ENCODE measurements at regions not wholly inside any gene's neighbourhood (a gene's known extent, or its start where the extent isn't known, plus 50 kb on each side); places are given as distances from the start of the nearest gene placed in this dataset.
"Not testable (repeated sequence)": the region's sequence is repeated elsewhere in the genome, so short reads cannot be mapped to it uniquely, and the experiment has no call there.

- DNase-seq (ENCODE audit: extremely low read depth in 1 of 2, low read depth in 1 of 2) = no peak
Measured at GRCh38 chr14:52202151-52202550, 65.3 kb upstream of the PTGDR start.

DNA sequence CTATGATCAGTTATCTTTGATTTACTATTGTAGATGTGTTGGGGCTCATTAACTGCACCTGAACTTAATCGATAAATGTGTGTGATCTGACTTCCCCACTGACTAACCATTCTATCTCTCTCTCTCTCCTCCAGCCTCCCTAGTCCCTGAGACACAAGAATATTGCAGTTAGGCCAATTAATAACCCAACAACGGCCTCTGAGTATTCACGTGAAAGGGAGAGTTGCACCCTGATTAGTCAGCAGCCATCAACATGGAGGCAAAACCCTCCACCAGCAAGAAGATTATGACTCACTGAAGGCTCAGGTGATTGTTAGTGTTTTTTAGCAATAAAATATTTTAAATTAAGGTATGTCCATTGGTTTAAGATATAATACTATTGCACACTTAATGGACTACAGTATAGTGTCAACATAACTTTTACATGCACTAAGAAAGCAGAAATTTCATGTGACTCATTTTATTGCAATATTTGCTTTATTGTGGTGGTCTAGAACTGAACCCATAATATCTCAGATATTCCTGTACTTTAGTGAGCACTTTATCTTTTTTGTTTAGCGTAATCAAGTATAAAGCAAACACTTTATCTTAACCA lies 77.1 kb upstream of the PTGDR start:
- DNase-seq (ENCODE audit: extremely low read depth in 1 of 2, low read depth in 1 of 2) = no peak

GRCh38 chr14:52189325-52189724 lies 78.2 kb upstream of the PTGDR start:
- DNase-seq (ENCODE audit: extremely low read depth in 1 of 2, low read depth in 1 of 2) = no peak

DNA sequence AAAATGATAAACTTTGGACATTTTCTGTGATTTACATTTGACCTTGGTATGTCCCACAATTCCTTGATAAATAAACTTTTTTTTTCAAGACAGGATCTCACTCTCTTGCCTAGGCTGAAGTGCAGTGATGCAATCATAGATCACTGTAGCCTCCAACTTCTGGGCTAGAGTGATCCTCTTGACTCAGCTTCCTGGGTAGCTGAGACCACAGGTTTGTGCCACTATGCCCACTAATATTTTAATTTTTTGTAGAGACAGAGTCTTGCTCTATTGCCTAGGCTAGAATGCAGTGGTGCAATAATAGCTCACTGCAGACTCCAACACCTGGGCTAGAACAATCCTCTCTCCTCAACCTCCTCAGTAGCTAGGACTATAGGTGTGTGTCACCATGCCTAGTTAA lies 79.1 kb upstream of the PTGDR start:
- DNase-seq (ENCODE audit: extremely low read depth in 1 of 2, low read depth in 1 of 2) = no peak

DNA sequence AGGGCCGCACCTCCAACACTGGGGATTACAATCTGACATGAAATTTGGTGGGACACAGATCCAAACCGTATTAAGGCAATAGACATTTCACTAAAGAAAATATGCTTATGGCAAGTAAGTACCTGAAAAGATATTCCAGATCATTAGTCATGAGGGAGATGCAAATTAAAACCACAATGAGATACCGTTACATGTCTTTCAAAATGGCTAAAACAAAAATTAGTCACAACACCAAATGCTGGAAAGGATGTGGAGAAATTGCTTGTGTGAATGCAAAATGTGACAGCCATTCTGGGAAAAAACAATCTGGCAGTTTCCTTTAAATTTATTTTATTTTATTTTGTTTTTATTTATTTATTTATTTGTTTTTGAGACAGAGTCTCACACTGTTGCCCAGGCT lies 82.3 kb upstream of the PTGDR start:
- DNase-seq (ENCODE audit: extremely low read depth in 1 of 2, low read depth in 1 of 2) = no peak

- no peak for DNase-seq (ENCODE audit: extremely low read depth in 1 of 2, low read depth in 1 of 2)
Measured at GRCh38 chr14:52182853-52183252, 84.6 kb upstream of the PTGDR start.

DNA sequence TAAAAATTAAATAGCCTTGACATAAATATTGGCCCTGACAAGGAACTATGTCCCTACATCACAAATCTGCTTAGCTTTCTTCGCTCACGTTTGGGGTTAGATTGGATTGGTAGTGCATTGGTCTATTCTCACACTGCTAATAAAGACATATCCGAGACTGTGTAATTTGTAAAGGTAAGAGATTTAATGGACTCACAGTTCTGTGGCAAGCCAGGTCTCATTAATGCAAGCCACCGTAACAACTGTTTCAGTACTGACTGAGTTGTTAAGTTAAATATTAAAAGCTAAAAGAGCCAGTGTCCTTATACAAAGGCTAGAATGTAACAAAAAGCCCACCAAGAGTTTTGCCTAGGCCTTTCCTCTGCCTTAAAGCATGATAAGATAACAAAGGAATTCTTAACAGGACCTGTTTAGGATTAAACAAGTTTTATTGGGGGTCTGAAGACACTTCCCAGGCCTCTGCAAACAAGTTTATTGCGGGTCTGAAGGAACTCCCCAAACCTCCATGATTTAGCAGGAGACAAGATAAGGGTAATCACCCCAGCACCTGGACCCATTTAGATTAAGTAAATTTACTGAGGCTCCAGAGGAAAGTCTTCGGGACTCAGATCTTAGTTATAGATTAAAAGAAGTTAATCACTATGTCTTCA lies 88.2 kb upstream of the PTGDR start:
- no peak for DNase-seq (ENCODE audit: extremely low read depth in 1 of 2, low read depth in 1 of 2)

- peak; percentile 1 to 7 for DNase-seq (ENCODE audit: extremely low read depth in 1 of 2, low read depth in 1 of 2)
Measured at GRCh38 chr14:52175982-52176502, 91.5 kb upstream of the PTGDR start.

GRCh38 chr14:52171932-52172331 lies 95.6 kb upstream of the PTGDR start:
- not testable (repeated sequence) for DNase-seq (ENCODE audit: extremely low read depth in 1 of 2, low read depth in 1 of 2)

- no peak for DNase-seq (ENCODE audit: extremely low read depth in 1 of 2, low read depth in 1 of 2)
Measured at GRCh38 chr14:52166822-52167221, 98.0 kb upstream of the NID2 start.

GRCh38 chr14:52155651-52156213 lies 86.9 kb upstream of the NID2 start:
- DNase-seq (ENCODE audit: extremely low read depth in 1 of 2, low read depth in 1 of 2) = no peak

GRCh38 chr14:52154992-52155650 lies 86.3 kb upstream of the NID2 start:
- no peak for DNase-seq (ENCODE audit: extremely low read depth in 1 of 2, low read depth in 1 of 2)

GRCh38 chr14:52153939-52154338 lies 85.1 kb upstream of the NID2 start:
- DNase-seq (ENCODE audit: extremely low read depth in 1 of 2, low read depth in 1 of 2) = no peak

DNA sequence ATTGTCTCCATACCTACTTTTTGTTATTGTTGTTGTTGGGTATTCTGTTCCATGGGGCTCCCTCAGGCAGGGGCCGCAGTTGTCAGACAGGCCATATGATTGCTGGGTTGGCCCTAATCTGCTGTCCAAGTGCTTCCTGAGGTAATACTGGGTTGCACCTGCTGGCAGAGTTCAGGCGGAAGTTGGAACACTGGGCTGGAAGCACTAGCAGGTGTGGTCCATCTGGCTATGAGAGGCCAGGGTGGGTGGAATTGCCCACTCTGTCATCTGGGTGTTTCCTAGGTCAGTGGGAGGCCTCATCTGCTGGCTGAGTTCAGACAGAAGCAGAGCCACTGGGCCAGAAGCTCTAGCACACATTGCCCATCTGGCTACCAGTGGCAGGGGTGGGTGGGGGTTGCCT lies 81.3 kb upstream of the NID2 start:
- no peak for DNase-seq (ENCODE audit: extremely low read depth in 1 of 2, low read depth in 1 of 2)

- DNase-seq (ENCODE audit: extremely low read depth in 1 of 2, low read depth in 1 of 2) = no peak
Measured at GRCh38 chr14:52148371-52148770, 79.5 kb upstream of the NID2 start.

- no peak for DNase-seq (ENCODE audit: extremely low read depth in 1 of 2, low read depth in 1 of 2)
Measured at GRCh38 chr14:52146504-52146903, 77.6 kb upstream of the NID2 start.

GRCh38 chr14:52144099-52144498 lies 75.2 kb upstream of the NID2 start:
- DNase-seq (ENCODE audit: extremely low read depth in 1 of 2, low read depth in 1 of 2) = not testable (repeated sequence)

DNA sequence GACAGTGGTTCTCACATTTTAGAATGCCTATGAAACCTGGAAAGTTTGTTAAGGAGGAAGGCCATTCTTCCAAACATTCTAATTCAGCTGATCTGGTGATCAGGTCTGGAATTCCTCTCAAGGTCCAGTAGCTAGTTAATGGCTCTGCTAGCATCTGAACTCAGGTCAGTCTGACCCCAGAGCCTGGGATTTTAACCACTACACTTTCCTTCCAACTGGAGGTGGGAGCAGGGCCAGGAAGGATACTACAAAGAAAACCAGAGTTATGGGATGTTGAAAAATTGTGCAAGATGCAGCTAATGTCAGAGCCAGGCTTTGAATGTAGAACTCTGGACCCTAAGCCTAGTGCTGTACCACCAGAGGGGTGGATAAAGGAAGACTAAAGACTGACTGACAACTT lies 73.6 kb upstream of the NID2 start:
- DNase-seq (ENCODE audit: extremely low read depth in 1 of 2, low read depth in 1 of 2) = no peak

DNA sequence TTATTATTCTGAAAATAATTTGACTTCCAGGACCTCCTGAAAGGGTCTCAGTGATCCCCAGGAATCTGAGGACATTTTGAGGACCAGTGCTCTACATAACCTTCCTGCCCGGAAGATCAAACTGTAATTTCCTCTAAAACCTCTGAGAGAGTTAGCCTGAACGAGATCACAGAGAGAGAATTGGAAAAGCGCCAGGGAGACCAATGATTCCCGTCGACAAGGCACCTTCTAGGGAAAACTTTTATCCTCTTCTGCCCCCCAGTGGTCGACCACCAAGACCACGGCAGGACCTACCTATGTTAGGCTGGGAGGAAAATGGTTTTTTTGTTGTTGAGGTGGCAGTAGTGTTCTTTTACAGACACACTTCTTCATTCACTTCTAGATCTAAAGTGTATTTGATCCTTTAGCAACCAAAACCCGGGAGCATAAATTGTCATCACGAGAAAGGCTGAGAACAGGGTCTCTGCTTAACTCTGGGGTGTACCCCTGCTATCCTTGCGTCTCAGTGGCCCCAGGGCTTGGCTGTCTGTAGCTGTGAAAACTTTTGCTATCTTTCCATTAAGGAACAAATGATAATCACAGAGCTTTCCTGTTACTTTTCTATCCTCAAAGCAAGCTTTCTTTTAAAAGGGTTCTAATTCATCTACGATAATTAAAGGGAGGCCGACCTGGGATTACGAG lies 62.9 kb upstream of the NID2 start:
- no peak for DNase-seq (ENCODE audit: extremely low read depth in 1 of 2, low read depth in 1 of 2)

DNA sequence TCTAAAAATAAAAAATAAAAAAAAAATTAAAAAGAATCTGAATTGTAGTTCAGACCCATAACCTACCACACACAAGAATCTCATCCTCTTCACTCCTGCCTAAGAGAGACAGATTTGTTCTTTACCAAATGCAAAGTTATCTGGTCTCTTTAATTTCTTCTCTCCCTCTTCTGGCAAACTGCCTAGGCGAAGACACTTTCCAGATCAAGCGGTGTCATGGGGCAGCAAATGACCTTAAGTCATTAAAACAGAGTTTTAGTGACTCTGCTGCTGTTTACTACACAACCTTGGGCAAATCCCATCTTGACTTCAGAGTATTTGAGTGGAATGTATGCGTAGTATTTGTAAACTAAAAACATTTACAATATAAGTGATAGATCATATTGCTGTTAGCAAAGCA lies 60.9 kb upstream of the NID2 start:
- DNase-seq (ENCODE audit: extremely low read depth in 1 of 2, low read depth in 1 of 2) = no peak

DNA sequence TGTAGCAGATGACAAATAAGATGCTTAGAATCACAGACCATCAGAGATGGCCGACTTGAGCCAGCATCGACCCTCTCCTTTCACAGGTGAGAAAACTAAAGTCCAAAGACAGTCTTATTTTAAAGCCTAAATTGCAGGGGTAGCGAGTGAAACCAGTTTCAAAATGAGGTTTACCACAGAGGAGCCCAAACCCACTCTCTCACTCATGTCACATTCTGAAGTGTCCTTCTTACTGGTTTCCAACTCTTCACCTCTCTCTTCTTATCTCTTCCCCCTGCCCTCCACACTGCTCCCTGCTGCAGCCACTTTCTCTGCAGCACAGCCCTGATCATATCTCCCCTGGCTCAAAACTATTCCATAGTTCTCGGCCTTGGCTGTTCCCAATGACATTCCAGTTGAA lies 57.0 kb upstream of the NID2 start:
- no peak for DNase-seq (ENCODE audit: extremely low read depth in 1 of 2, low read depth in 1 of 2)
